ENCODE measurements at regions not wholly inside any gene's neighbourhood (a gene's known extent, or its start where the extent isn't known, plus 50 kb on each side); places are given as distances from the start of the nearest gene placed in this dataset.
"Not testable (repeated sequence)": the region's sequence is repeated elsewhere in the genome, so short reads cannot be mapped to it uniquely, and the experiment has no call there.

DNA sequence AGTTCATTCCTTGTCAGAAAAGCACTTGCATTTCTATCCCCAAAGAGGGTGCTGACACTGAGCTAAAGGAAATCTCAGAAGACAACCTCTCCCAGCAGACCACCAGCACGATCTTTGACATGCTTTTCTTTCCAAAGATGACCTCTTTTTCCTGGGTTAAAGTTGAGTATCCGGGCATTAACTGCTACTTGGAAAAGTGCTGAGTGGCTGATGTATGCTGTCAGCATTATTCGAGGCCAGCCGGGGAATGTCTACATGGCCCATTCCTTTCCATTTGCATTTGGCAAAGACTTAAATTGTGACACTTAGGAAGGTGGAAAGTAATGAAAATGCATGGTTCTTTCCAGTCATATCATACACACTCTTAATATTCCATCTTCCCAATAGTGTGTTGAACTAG, 90.6 kb upstream of the SKAP2 start:
- DNase-seq: no peak

DNA sequence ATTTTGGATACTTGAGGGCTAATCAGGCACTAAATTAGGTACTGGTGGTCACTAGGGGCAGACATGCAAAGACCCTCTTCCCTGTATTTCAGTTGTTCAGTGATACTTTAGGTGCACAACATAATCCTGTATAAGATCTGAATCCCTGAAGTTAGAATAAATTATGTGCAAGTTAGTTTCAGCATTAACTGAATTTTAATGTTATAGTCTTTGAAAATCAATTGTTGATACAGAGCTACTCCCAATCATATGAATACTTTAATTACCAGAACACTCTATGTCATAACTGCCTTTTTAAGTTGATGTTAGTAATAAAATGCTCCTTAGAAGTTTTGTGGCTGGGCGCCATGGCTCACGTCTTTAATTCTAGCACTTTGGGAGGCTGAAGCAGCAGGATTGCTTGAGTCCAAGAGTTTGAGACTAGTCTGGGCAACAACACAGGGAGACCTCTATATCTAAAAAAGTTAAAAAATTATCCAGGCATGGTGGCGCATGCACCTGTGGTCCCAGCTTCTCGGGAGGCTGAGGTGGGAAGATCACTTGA, 87.1 kb upstream of the SKAP2 start:
- DNase-seq: no peak

- DNase-seq: no peak
These were observed 86.5 kb upstream of the SKAP2 start for GRCh38 chr7:26950889-26951288.

- DNase-seq: no peak
These were observed 84.9 kb upstream of the SKAP2 start for GRCh38 chr7:26949319-26949718.

DNA sequence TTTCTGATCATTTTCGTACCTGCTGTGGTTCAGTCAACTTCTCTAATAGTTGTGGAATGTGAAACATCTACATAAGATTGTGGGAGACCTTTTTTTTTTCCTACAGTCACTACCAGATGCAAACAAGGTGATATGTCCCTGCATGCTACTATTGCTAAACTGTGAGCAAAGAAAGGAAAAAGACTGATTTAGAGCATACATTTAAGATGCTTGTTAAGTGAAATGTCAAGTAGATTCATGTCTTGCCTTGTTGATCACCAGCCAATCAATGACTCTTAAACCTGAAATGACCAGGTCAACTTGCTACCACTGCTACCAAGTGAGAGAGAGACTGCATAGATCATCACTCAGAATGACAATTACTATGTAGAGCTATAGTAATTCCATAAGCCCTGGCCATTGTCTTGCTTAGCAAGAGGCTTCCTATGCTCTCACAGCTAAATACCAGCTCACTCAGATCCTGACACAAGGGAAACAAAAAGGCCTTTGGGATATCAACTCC, 84.3 kb upstream of the SKAP2 start:
- DNase-seq: no peak

GRCh38 chr7:26944501-26945358, 80.3 kb upstream of the SKAP2 start:
- peak; percentile 14 for DNase-seq

DNA sequence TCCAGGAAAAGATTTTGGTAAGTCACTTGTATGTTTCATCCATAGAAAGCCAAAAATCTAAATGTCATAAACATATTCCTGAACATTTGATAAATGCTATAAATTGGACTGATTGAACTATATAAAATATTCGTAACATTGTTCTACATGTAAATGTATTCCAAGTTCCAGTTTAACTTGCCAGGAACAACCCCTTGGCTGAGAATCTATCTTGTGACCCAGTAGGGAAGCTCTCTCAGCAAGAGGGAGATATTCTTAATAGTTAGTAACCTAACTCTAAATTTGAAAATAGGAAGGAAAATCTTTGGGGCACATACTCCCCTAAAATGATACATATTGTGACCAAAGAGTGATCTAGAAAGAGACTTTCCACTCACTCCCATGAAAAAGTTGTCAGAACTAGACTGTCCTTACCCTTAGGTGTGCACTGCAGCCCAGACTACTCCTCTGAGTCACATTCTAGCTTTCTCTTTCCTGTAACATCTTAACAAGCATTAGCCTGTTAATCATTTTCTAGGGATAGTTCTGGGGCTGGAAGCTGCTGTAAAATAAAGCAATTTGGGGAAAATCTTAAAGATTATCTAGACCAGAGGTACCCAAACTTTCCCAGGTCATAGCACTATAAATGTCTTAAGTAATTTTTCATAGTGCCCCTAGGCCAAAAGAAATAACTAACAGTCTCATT, 73.7 kb upstream of the SKAP2 start:
- DNase-seq: no peak

- no peak for DNase-seq
These were observed 72.9 kb upstream of the SKAP2 start for GRCh38 chr7:26937306-26937705.

DNA sequence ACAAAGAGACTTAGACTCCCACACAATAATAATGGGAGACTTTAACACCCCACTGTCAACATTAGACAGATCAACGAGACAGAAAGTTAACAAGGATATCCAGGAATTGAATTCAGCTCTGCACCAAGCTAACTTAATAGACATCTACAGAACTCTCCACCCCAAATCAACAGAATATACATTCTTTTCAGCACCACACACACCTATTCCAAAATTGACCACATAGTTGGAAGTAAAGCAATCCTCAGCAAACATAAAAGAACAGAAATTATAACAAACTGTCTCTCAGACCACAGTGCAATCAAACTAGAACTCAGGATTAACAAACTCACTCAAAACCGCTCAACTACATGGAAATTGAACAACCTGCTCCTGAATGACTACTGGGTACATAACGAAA, 68.2 kb upstream of the SKAP2 start:
- not testable (repeated sequence) for DNase-seq

GRCh38 chr7:26930845-26931244, 66.5 kb upstream of the SKAP2 start:
- DNase-seq: no peak

DNA sequence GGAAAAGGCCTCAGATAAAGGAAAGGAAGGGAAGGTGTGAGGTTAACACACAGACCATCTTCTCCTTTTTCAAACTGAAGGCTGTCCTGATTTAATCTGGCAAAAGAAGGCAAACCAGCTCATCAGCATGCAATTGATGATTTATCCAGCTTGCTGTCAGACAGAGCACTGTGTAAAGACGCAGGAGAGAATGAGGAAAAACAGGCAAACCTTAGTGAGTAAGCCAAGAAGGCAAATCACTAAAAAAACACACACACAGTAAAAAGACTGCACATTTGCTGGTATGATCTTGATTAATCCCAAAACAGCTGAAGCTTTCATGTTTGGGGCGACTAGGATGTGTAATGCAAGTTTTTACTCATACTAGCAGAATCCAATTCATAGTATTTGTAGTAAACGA, 65.8 kb upstream of the SKAP2 start:
- no peak for DNase-seq

DNA sequence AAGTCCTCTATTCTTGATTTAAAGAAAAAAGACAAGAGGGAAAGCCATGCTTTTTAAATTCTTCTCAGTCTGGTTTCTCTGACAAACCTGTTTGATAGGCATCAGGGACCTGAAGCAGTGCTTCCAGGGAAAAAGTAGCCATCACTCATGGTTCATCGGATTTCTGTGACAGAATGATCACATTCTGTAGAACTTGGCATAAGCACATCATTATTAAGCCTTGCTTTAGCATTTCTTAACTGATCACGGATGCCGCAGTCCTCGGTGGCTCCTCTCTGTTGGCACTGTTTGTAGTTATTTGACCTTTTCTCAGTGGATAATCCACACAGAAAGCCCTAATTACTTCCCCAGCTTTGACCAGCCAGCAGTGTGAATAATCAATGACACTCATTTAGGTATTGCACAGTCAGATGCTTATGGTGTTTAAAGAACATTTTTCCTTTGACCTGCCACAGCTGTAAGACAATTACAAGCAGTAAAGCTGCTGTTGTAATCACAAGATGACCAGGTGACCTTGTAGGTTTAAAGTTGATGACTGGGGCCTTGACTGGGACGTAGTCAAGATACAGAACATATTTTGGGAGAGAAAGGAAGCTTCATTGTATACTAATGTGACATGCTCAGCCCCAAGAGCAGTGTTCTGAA, 64.4 kb upstream of the SKAP2 start:
- no peak for DNase-seq

DNA sequence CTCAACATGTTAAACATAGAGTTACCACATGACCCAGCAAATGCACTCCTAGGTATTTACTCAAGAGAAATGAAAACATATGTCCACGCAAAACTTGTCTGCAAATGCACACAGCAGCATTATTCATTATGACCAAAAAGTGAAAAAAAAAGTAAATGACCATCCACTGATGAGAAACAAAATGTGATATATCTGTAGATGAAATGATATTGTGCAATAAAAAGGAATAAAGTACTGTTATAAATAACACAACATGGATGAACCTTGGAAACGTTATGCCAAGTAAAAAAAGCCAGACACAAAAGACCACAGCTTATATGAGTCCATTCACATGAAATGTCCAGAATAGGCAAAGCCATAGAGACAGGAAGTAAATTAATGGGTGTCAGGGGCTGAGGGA, 61.4 kb upstream of the SKAP2 start:
- no peak for DNase-seq

- no peak for DNase-seq
These were observed 59.9 kb upstream of the SKAP2 start for GRCh38 chr7:26924149-26924767.

DNA sequence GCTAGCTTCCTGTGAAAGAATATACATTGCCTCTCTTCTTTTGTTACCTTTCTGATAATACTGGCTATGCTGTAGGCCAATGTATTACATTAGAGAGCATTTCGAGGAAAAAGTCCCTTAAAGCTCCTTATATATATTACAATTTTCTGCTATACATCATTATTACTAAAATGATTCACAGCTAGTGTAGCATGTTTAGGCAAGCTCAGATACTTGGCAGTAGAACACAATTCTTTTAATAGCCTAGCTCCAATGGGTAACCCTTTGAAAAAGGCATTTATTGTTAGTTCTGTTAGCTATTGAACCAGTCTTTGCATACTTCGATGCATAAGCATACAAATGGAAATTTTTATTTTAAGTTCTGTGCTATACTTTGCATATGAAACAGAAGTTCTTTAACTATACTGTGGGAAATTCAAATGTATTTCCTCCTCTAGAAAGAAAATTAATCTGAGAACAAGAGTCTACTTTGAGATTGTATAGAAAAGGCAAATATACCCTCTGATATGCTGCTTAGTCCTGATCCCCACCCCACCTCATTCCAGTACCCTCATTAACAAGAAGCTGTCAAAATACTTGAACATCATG, 55.6 kb upstream of the SKAP2 start:
- DNase-seq: no peak

GRCh38 chr7:26918241-26918640, 53.9 kb upstream of the SKAP2 start:
- no peak for DNase-seq

GRCh38 chr7:26916779-26917320, 52.5 kb upstream of the SKAP2 start:
- DNase-seq: no peak

DNA sequence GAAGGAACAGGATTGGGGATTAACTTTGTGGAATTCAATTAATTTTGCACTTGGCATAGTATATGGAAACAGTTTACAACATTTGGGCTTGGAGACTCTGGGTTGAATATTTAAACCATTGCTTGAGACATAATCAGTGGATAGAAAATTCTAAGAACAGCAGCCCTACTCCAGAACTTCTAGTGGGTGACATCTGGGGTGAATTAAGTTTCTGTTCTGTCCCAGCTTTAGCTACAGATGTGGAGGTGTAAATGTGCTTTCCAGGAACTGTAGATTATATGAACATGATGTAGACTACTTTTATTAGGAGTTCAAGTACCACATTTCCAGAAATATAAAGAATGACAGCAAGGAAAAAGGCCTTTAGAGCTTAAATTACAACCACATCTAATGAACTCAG, 51.9 kb upstream of the SKAP2 start:
- DNase-seq: no peak

Data from NCI-H510A treated with DMSO at 0.1 percent for 48 hours (cell line).